ENCODE measurements at regions not wholly inside any gene's neighbourhood (a gene's known extent, or its start where the extent isn't known, plus 50 kb on each side); places are given as distances from the start of the nearest gene placed in this dataset.

DNA sequence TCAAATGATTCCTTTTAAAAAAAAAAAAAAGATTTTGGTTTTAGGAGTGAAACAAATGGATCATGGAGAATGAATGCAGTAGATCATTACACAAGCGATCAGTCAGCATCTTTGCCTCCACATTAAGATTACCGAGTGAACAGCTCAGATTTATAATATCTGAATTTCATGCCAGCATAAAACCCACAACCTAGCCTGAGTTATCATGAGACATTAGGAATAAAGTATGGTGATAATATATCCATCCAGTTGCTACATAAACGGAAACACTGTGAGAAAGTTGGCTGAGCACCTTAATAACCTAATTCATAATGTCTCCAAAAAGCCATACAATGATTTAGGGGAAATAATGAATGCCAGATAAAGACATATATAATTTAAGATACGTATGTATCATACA lies 553.1 kb upstream of the TUSC1 start:
- TF ChIP-seq POLR2A (IDR thresholded peaks at IDR 0.05): no peak
- TF ChIP-seq, protein P1, sequence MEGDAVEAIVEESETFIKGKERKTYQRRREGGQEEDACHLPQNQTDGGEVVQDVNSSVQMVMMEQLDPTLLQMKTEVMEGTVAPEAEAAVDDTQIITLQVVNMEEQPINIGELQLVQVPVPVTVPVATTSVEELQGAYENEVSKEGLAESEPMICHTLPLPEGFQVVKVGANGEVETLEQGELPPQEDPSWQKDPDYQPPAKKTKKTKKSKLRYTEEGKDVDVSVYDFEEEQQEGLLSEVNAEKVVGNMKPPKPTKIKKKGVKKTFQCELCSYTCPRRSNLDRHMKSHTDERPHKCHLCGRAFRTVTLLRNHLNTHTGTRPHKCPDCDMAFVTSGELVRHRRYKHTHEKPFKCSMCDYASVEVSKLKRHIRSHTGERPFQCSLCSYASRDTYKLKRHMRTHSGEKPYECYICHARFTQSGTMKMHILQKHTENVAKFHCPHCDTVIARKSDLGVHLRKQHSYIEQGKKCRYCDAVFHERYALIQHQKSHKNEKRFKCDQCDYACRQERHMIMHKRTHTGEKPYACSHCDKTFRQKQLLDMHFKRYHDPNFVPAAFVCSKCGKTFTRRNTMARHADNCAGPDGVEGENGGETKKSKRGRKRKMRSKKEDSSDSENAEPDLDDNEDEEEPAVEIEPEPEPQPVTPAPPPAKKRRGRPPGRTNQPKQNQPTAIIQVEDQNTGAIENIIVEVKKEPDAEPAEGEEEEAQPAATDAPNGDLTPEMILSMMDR (IDR thresholded peaks at IDR 0.05): no peak

All from lower leg skin (tissue), 3 donors.